Heart left ventricle (tissue), 16 donors: ENCODE measurements at regions not wholly inside any gene's neighbourhood (a gene's known extent, or its start where the extent isn't known, plus 50 kb on each side); places are given as distances from the start of the nearest gene placed in this dataset.

ENCODE experiments used
- ATAC-seq, 4 donors: fragments of 200-7000 bp; cut with Tn5 transposase; one replicate each; pipeline ENCODE4 v1.9.1; 2020 to 2022; ENCODE audit warnings: moderate library complexity in 4 of 4, mild to moderate bottlenecking in 3 of 4, moderate number of reproducible peaks in 1 of 4
- DNase-seq, 5 donors: peaks; one replicate each; pipeline ENCODE4 v3.0.0-alpha.2; 2020
- H3K27ac ChIP-seq, 12 donors: fragments of 200-600 bp; sonication (generic) in 4 of 12; one replicate each; pipeline versions ENCODE4 v1.5.0 to v1.8.0; 2016 to 2022; ENCODE audit warnings: mild to moderate bottlenecking in 2 of 12
- H3K27me3 ChIP-seq, 9 donors: fragments of 200-600 bp; sonication (generic) in 2 of 9; one replicate each; pipeline versions ENCODE4 v1.5.1 to v1.8.0; 2016 to 2022; ENCODE audit warnings: mild to moderate bottlenecking in 3 of 9
- H3K36me3 ChIP-seq, 9 donors: fragments of 200-600 bp; sonication (generic) in 2 of 9; one replicate each; pipeline versions ENCODE4 v1.5.0 to v1.8.0; 2018 to 2022; ENCODE audit warnings: mild to moderate bottlenecking in 2 of 9
- H3K4me1 ChIP-seq, 12 donors: fragments of 200-600 bp; sonication (generic) in 4 of 12; one replicate each; pipeline versions ENCODE4 v1.5.0 to v1.8.0; 2016 to 2022; ENCODE audit warnings: mild to moderate bottlenecking in 3 of 12
- H3K4me3 ChIP-seq, 12 donors: fragments of 200-600 bp; sonication (generic) in 4 of 12; one replicate each; pipeline versions ENCODE4 v1.5.0 to v1.8.0; 2017 to 2022; ENCODE audit warnings: mild to moderate bottlenecking in 9 of 12, moderate library complexity in 4 of 12
- H3K9me3 ChIP-seq, 12 donors: fragments of 200-600 bp; sonication (generic) in 4 of 12; one replicate each; pipeline versions ENCODE4 v1.5.0 to v1.8.0; 2016 to 2022; ENCODE audit warnings: mild to moderate bottlenecking in 1 of 12
- CTCF ChIP-seq, 12 donors: fragments of 200-600 bp; sonication (generic) in 4 of 12; IDR thresholded peaks; one replicate each; pipeline versions ENCODE4 v1.5.0 to v1.8.0; 2018 to 2022; ENCODE audit warnings: antibody characterized with exemption in 12 of 12, mild to moderate bottlenecking in 5 of 12
- POLR2A ChIP-seq, 2 donors: fragments of 450-650 bp; IDR thresholded peaks; one replicate each; pipeline ENCODE4 v1.6.1; 2017; ENCODE audit warnings: antibody characterized with exemption in 2 of 2, mild to moderate bottlenecking in 2 of 2, moderate library complexity in 2 of 2
- WGBS, 4 donors: extraction: QIAGEN DNeasy Blood & Tissue Kit in 2 of 4; methylation state at CpG; one replicate each; pipeline versions ENCODE4 v1.1.5 to v1.1.7; 2013 to 2018; 5-methylcytosine and 5-hydroxymethylcytosine counted together
- intact Hi-C, 10 donors: fragments of 100-400 bp; cut with DNase I; formaldehyde crosslinking; loops; one replicate each; pipeline versions ENCODE4 v1.11.1 to v1.14.2; 2022
- donor health status: ischemic (EF 13 %, LVEDD 7.1; RV severe dilation, severe dysfunction).
- donor health status: healthy with polysubstance abuse.
- donor health status: DM: no; HTN: yes; CAD: no.
- donor health status: DM: no; HTN: no; CAD: no.
- donor health status: ischemic (EF 25% LVEDD 6.9; RV normal size, moderate dysfunction).
- donor health status: ischemic (EF 25% LVEDD 5.7; RV mildly dilated, moderate dysfunction).
- donor health status: healthy.
- donor health status: DM: yes; HTN: yes; CAD: no.
- donor health status: ischemic (EF 35%, LVEDD 5.7; RV mildly dilated, moderate dysfunction).
- donor health status: nonischemic (EF 11% LVEDD 7.7; RV severe dilation, severe dysfunction).
- donor health status: DM: yes; HTN: yes; CAD: no.
- donor health status: PGD.
- donor health status: ischemic (EF 29% LVEDD 5.4; RV normal size, mild dysfunction).
- donor health status: nonischemic (EF 23%, LVEDD 6.1; RV moderate dilation, normal function).

- Histone ChIP-seq H3K27me3 (no peaks in the 10 kb centered on the region), H3K4me1 (peaks cover 0 to 6% (median 0%) of the 10 kb centered on the region in 12 donors), H3K9me3 (no peaks in the 10 kb centered on the region), H3K27ac (no peak overlapping the region), H3K36me3 (no peaks in the 10 kb centered on the region), H3K4me3 (no peak overlapping the region)
- TF ChIP-seq CTCF (IDR thresholded peaks at IDR 0.05) (no peak), POLR2A (IDR thresholded peaks at IDR 0.05) (no peak)
- ATAC-seq (no peak), DNase-seq (no peak)
- 95 to 98% (median 97%) methylated on average over 3 of the region's 3 CpGs for WGBS, 4 donors
- intact Hi-C loops, result no loop called here
Measured at GRCh38 chr3:168330983-168331382, 235.3 kb upstream of the GOLIM4 start.

- Histone ChIP-seq H3K4me3 (no peak overlapping the region), H3K9me3 (no peaks in the 10 kb centered on the region), H3K4me1 (no peaks in the 10 kb centered on the region), H3K36me3 (no peaks in the 10 kb centered on the region), H3K27ac (no peak overlapping the region), H3K27me3 (no peaks in the 10 kb centered on the region)
- DNase-seq, result no peak
- 55 to 65% (median 62%) methylated on average over 1 of the region's 1 CpG for WGBS, 4 donors
- no peak for TF ChIP-seq POLR2A (IDR thresholded peaks at IDR 0.05)
- TF ChIP-seq CTCF (IDR thresholded peaks at IDR 0.05), result no peak
- no peak for ATAC-seq
- intact Hi-C loops, result loop anchor here in 1 of 10 donors (10.0 kb wide), 1 partner anchor 127 kb away; no protein-coding TSS in a partner anchor
Measured at GRCh38 chr3:168327856-168328255, 232.1 kb upstream of the GOLIM4 start.

GRCh38 chr3:168325684-168326083, 230.0 kb upstream of the GOLIM4 start:
- no peak for ATAC-seq
- DNase-seq, result no peak
- H3K36me3 ChIP-seq, result no peaks in the 10 kb centered on the region
- no peak for TF ChIP-seq POLR2A (IDR thresholded peaks at IDR 0.05)
- TF ChIP-seq CTCF (IDR thresholded peaks at IDR 0.05), result no peak
- H3K4me1 ChIP-seq, result no peaks in the 10 kb centered on the region
- intact Hi-C loops, result loop anchor here in 1 of 10 donors (10.0 kb wide), 1 partner anchor 129 kb away; no protein-coding TSS in a partner anchor
- no peak overlapping the region for H3K4me3 ChIP-seq
- no peaks in the 10 kb centered on the region for H3K27me3 ChIP-seq
- no peaks in the 10 kb centered on the region for H3K9me3 ChIP-seq
- H3K27ac ChIP-seq, result no peak overlapping the region

- WGBS, 4 donors, result 39 to 52% (median 46%) methylated on average over 4 of the region's 4 CpGs
- TF ChIP-seq POLR2A (IDR thresholded peaks at IDR 0.05), result no peak
- TF ChIP-seq CTCF (IDR thresholded peaks at IDR 0.05), result no peak
Measured at GRCh38 chr3:168322941-168323340, 227.2 kb upstream of the GOLIM4 start.

More at GRCh38 chr3:168322941-168323340, 227.2 kb upstream of the GOLIM4 start:
- DNase-seq, result no peak
- Histone ChIP-seq H3K9me3 (no peaks in the 10 kb centered on the region), H3K27me3 (no peaks in the 10 kb centered on the region), H3K27ac (no peak overlapping the region), H3K4me1 (no peaks in the 10 kb centered on the region), H3K4me3 (no peak overlapping the region), H3K36me3 (no peaks in the 10 kb centered on the region)
- intact Hi-C loops, result loop anchor here in 1 of 10 donors (10.0 kb wide), 1 partner anchor 132 kb away; no protein-coding TSS in a partner anchor
- no peak for ATAC-seq
